Psoas muscle (tissue), 7 donors: ENCODE measurements at regions not wholly inside any gene's neighbourhood (a gene's known extent, or its start where the extent isn't known, plus 50 kb on each side); places are given as distances from the start of the nearest gene placed in this dataset.

Experiments
- ATAC-seq, 4 donors: fragments of 200-7000 bp; cut with Tn5 transposase; one replicate each; pipeline ENCODE4 v1.9.1; 2020; ENCODE audit warnings: moderate library complexity in 3 of 4, mild to moderate bottlenecking in 2 of 4
- DNase-seq, 2 donors: peaks; one replicate each; pipeline ENCODE4 v3.0.0-alpha.2; 2020
- H3K27ac ChIP-seq: fragments of 200-600 bp; one replicate; pipeline ENCODE4 v1.8.0; 2022
- H3K27me3 ChIP-seq, 3 donors: fragments of 200-600 bp in 1 of 3; one replicate each; pipeline versions ENCODE4 v1.6.1 to v1.8.0; 2013 to 2022; ENCODE audit warnings: low read length in 2 of 3, mild to moderate bottlenecking in 2 of 3, moderate library complexity in 1 of 3; ENCODE audit not compliant: insufficient read depth in 3 of 3
- H3K36me3 ChIP-seq, 2 donors: fragments of 200-600 bp in 1 of 2; one replicate each; pipeline versions ENCODE4 v1.6.1 to v1.8.0; 2013 to 2022; ENCODE audit warnings: low read depth in 1 of 2, mild to moderate bottlenecking in 1 of 2, moderate library complexity in 1 of 2; ENCODE audit not compliant: insufficient read depth in 1 of 2
- H3K4me1 ChIP-seq: fragments of 200-600 bp; one replicate; pipeline ENCODE4 v1.8.0; 2022
- H3K4me3 ChIP-seq: fragments of 200-600 bp; one replicate; pipeline ENCODE4 v1.8.0; 2022; ENCODE audit warnings: mild to moderate bottlenecking
- H3K9me3 ChIP-seq: fragments of 200-600 bp; one replicate; pipeline ENCODE4 v1.8.0; 2022
- WGBS, 3 donors: extraction: QIAGEN DNeasy Blood & Tissue Kit; methylation state at CpG; one replicate each; pipeline versions ENCODE4 v1.1.6 to v1.1.7; 2013; 5-methylcytosine and 5-hydroxymethylcytosine counted together
- intact Hi-C, 2 donors: fragments of 100-400 bp; cut with DNase I; formaldehyde crosslinking; loops; one replicate each; pipeline versions ENCODE4 v1.11.0 to v1.14.2; 2022
- TF ChIP-seq, protein P1 (sequence below): fragments of 200-600 bp; IDR thresholded peaks from one replicate; pipeline ENCODE4 v1.8.0; 2022; ENCODE audit warnings: antibody characterized with exemption
- donor health status: healthy with polysubstance abuse.
- donor health status: DM: no; HTN: no; CAD: no; lungs with moderate emphysema.
- donor health status: Bipolar disorder and iron deficiency.
- donor health status: healthy.
- donor health status: DM: yes; HTN: yes; CAD: no.
- donor health status: DM: no; HTN: no; CAD: no.
- donor health status: DM: yes; HTN: yes; CAD: no.

DNA sequence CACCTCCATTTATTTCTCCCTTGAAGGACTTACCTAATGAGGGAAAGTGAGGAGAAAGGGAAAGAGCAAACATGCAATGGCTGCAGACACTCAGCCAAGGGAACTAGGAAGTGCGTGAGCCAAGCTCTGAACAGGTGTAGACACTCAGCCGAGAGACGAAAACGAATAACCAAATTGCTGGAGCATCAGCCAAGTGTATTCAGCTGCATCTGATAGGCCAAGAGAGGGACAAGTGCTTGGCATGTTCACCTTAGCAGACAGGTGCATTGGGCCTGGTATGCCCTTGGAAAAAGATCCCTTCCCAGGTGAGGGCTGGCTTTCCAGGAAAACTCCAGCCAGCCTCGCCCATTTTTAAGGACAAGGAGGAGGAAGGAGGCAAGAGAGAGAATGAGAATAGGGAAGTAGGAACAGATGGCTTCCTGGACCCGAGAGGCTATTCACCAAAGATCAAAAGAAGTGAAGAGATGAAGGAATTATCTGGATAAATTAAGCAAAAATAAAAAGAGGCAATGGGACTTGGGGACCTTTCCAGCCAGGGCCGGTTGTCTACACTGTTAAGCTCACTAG, 184.7 kb downstream of the TOMM20 start:
- intact Hi-C loops = no loop called here
- no peaks in the 10 kb centered on the region for H3K9me3 ChIP-seq
- 59 to 73% (median 71%) methylated on average over 7 of the region's 7 CpGs for WGBS, 3 donors
- TF ChIP-seq, protein P1, sequence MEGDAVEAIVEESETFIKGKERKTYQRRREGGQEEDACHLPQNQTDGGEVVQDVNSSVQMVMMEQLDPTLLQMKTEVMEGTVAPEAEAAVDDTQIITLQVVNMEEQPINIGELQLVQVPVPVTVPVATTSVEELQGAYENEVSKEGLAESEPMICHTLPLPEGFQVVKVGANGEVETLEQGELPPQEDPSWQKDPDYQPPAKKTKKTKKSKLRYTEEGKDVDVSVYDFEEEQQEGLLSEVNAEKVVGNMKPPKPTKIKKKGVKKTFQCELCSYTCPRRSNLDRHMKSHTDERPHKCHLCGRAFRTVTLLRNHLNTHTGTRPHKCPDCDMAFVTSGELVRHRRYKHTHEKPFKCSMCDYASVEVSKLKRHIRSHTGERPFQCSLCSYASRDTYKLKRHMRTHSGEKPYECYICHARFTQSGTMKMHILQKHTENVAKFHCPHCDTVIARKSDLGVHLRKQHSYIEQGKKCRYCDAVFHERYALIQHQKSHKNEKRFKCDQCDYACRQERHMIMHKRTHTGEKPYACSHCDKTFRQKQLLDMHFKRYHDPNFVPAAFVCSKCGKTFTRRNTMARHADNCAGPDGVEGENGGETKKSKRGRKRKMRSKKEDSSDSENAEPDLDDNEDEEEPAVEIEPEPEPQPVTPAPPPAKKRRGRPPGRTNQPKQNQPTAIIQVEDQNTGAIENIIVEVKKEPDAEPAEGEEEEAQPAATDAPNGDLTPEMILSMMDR = no peak
- no peaks in the 10 kb centered on the region for H3K27me3 ChIP-seq
- DNase-seq = no peak
- H3K27ac ChIP-seq = no peak overlapping the region
- H3K4me3 ChIP-seq = no peak overlapping the region
- H3K4me1 ChIP-seq = peaks cover 3% of the 10 kb centered on the region
- no peaks in the 10 kb centered on the region for H3K36me3 ChIP-seq
- no peak for ATAC-seq

DNA sequence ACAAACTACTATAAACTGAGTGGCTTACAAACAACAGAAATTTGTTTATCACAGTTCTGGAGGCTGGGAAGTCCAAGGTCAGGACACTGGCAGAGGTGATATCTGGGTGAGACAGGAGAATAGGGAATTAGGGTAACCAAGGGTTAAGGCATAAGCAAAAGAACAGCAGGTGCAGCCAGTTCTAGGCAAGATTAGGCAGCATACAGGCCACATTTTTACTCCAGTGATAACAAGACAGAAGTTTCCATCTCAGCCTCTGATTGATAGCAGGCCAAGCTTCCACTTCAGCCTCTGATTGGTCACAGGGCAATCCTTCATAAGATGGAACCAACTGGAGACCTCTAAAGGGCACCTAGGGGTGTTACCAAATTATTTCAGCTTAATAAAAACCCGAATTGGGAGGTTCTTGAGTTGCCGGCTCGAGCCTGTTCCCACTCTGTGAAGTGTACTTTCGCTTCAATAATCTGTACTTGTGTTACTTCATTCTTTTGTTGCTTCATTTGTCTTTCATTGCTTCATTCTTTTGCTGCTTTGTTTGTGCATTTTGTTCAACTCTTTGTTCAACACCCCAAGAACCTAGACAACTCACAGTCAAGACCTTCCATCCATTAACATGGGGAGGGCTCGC, 185.6 kb downstream of the TOMM20 start:
- TF ChIP-seq, protein P1 = no peak

DNA sequence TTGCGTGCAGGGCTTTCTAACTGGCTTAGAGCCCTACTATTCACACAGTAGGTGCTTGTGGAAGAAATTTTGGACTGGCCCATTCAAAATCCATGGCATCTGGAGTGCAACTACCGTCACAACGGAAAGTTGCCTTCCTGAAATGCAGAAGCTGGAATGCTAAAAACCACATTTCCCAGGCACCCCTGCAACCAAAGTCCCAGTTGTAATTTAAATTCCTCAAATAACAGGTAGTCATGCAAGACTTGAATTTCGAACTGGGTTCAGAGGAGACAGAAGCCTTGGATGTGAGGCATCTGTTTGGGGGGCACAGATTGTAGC, 186.7 kb downstream of the TOMM20 start:
- Histone ChIP-seq H3K36me3 (no peaks in the 10 kb centered on the region), H3K4me3 (no peak overlapping the region), H3K4me1 (peaks cover 3% of the 10 kb centered on the region), H3K27me3 (no peaks in the 10 kb centered on the region), H3K9me3 (no peaks in the 10 kb centered on the region), H3K27ac (no peak overlapping the region)
- no peak for ATAC-seq
- intact Hi-C loops = no loop called here
- TF ChIP-seq, protein P1 = no peak
- 84 to 86% (median 84%) methylated on average over 4 of the region's 4 CpGs for WGBS, 3 donors
- DNase-seq = no peak

More for the DNA sequence above, 185.6 kb downstream of the TOMM20 start:
- Histone ChIP-seq H3K9me3 (no peaks in the 10 kb centered on the region), H3K36me3 (no peaks in the 10 kb centered on the region), H3K27me3 (no peaks in the 10 kb centered on the region), H3K4me3 (no peak overlapping the region), H3K27ac (no peak overlapping the region), H3K4me1 (peaks cover 3% of the 10 kb centered on the region)
- 91 to 96% (median 95%) methylated on average over 5 of the region's 5 CpGs for WGBS, 3 donors
- intact Hi-C loops = no loop called here
- no peak for DNase-seq
- ATAC-seq = no peak

DNA sequence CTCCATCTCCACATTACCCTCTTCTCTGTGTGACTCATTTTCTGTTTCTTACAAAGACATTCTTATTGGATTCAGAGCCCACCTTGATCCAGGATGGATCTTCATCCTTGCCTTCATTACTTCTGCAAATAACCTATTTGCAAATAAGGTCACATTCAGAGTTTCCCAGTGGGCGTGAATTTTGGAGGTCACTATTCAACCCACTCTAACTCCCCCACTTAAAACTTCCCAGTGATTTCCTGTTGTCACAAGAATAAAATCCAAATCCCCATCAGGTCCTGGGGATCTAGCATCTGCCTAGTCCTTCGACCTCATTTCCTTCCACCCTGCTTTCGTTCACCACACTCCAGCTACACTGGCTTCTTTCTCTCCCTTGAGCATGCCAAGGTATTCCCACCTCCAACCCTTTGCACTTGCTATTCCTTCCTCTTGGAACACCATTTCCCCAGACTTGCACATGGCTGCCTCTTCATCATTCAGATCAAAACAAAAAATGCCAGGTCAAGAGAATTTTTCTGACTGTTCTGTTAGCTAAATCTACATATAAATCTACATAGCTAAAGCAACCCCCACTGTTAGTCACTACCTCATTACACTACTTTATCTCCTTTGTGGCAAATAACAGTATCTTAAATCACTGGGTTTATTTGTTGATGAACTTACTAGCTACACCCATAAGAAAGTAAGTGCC, 187.2 kb downstream of the TOMM20 start:
- no peaks in the 10 kb centered on the region for H3K27me3 ChIP-seq
- WGBS, 3 donors = 72 to 87% (median 80%) methylated on average over 3 of the region's 3 CpGs

More for the DNA sequence above, 187.2 kb downstream of the TOMM20 start:
- TF ChIP-seq, protein P1 = no peak
- Histone ChIP-seq H3K9me3 (no peaks in the 10 kb centered on the region), H3K36me3 (no peaks in the 10 kb centered on the region), H3K4me1 (peaks cover 3% of the 10 kb centered on the region), H3K27ac (no peak overlapping the region), H3K4me3 (no peak overlapping the region)
- ATAC-seq (no peak), DNase-seq (no peak)
- intact Hi-C loops = no loop called here
